GM06990 (cell line): ENCODE measurements at regions not wholly inside any gene's neighbourhood (a gene's known extent, or its start where the extent isn't known, plus 50 kb on each side); places are given as distances from the start of the nearest gene placed in this dataset.

Experiments used
- DNase-seq: peaks from one replicate; pipeline ENCODE4 v3.0.0-alpha.2; 2011; ENCODE audit not compliant: insufficient read length; ENCODE audit errors: extremely low read depth
- H3K27me3 ChIP-seq: replicated peaks from 2 replicates; pipeline ENCODE4 v1.6.0; 2011; ENCODE audit warnings: low read length; ENCODE audit not compliant: control insufficient read depth, insufficient read depth
- H3K36me3 ChIP-seq: 2 replicates; pipeline ENCODE4 v1.5.1; 2011; ENCODE audit warnings: low read length; ENCODE audit not compliant: control insufficient read depth, insufficient read depth
- H3K4me3 ChIP-seq: replicated peaks from 2 replicates; pipeline ENCODE4 v1.5.1; 2011; ENCODE audit warnings: low read depth, mild to moderate bottlenecking, control low read depth, low read length
- TF ChIP-seq, protein P1 (sequence below): IDR thresholded peaks from 2 replicates; pipeline ENCODE4 v1.5.1; 2011; ENCODE audit warnings: low read length, control low read depth, mild to moderate bottlenecking, inconsistent platforms; ENCODE audit not compliant: insufficient read depth, poor library complexity, severe bottlenecking

DNA sequence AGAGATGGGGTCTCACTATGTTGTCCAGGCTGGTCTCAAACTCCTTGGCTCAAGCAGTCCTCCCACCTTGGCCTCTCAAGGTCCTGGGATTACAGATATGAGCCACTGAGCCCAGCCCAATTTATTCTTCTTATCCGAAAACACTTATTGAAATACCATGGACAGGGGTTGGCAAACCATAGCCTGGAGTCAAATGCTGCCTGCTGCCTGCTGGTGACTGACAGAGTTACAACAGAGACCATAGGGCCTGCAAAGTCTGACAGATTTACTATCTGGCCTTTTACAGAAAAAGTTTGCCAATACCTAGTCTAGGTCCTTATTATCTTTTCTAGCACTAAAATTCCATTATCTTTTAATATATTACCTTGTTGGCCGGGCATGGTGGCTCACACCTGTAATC, 87.1 kb upstream of the ZNF281 start:
- H3K4me3 ChIP-seq = no peak overlapping the region
- no peak for DNase-seq
- no peaks in the 10 kb centered on the region for H3K27me3 ChIP-seq
- H3K36me3 ChIP-seq = no peaks in the 10 kb centered on the region
- TF ChIP-seq, protein P1, sequence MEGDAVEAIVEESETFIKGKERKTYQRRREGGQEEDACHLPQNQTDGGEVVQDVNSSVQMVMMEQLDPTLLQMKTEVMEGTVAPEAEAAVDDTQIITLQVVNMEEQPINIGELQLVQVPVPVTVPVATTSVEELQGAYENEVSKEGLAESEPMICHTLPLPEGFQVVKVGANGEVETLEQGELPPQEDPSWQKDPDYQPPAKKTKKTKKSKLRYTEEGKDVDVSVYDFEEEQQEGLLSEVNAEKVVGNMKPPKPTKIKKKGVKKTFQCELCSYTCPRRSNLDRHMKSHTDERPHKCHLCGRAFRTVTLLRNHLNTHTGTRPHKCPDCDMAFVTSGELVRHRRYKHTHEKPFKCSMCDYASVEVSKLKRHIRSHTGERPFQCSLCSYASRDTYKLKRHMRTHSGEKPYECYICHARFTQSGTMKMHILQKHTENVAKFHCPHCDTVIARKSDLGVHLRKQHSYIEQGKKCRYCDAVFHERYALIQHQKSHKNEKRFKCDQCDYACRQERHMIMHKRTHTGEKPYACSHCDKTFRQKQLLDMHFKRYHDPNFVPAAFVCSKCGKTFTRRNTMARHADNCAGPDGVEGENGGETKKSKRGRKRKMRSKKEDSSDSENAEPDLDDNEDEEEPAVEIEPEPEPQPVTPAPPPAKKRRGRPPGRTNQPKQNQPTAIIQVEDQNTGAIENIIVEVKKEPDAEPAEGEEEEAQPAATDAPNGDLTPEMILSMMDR = no peak

DNA sequence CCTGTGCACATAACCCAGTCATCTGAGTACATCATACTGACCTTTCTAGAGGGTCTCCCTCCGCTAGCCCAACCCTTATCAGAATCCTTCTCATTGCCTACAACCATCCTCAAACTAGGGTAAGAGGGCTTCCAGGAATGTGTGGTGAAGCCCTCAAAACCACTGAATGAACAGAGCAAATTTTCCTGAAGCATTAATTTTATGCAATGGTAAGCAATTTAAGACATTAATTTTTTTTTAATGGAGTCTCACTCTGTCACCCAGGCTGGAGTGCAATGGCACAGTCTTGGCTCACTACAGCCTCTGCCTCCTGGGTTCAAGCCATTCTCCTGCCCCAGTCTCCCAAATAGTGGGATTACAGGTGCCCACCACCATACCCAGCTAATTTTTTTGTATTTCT, 86.1 kb upstream of the ZNF281 start:
- no peak overlapping the region for H3K4me3 ChIP-seq
- no peaks in the 10 kb centered on the region for H3K36me3 ChIP-seq
- H3K27me3 ChIP-seq = no peaks in the 10 kb centered on the region
- DNase-seq = no peak
- TF ChIP-seq, protein P1 = no peak

DNA sequence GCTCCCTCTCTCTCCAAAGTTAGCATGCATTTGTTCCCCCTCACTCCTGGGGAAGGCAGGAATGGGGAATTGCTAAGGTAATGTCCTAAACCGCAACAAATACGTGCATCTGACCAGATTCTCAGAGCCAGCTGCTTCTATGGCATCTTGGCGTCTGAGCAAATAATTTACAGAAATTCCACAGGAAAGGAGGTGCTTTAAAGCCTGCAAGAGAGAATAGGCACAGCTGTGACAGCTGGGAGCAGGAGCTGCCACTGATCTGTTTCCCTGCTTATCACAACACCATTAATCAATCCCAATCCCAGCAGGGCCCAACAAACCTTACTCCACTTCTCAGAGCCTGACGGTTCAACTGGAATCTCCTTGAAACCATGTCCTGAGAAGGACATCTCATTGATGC, 83.5 kb upstream of the ZNF281 start:
- DNase-seq = no peak
- H3K36me3 ChIP-seq = no peaks in the 10 kb centered on the region
- H3K4me3 ChIP-seq = no peak overlapping the region
- H3K27me3 ChIP-seq = no peaks in the 10 kb centered on the region
- TF ChIP-seq, protein P1 = no peak

DNA sequence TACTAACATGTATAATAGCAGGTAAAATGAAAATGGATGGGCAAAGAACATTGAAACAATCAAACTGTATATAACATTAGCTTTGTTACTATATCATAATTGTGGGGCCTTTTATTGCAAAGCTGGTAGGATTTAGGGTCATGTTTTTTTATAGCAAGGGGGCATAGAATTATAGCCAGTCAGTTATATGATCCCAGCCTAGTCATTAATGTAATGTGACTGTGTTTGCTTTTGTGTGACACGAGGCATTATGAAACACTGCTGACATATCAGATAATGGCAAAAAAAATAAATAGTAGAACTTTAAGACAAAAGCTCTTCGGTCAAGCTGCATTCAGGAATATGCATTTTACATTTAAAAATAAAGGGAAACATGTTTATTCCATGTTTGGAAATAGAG, 81.3 kb upstream of the ZNF281 start:
- TF ChIP-seq, protein P1 = no peak
- DNase-seq = no peak

DNA sequence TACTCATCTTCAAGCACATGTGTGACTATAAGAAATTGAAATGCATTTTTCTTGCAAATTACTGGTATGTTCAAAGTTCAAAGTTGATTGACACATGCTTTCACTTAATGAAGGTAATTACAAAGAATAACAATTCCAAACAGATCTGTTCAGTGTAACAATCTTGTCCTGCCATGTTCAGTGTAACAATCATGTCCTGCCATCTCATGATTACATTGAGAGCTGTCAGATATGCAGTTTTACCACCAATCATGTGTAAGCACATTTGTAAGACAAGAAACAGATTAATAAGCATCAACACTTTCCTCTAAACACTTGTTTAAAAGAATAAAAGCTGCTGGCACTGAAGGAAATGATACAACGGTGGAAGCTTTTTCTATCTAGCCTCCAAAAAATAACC, 80.3 kb upstream of the ZNF281 start:
- no peak for DNase-seq
- no peak overlapping the region for H3K4me3 ChIP-seq
- TF ChIP-seq, protein P1 = no peak
- no peaks in the 10 kb centered on the region for H3K27me3 ChIP-seq
- H3K36me3 ChIP-seq = no peaks in the 10 kb centered on the region

More for the DNA sequence above, 81.3 kb upstream of the ZNF281 start:
- H3K27me3 ChIP-seq = no peaks in the 10 kb centered on the region
- no peak overlapping the region for H3K4me3 ChIP-seq
- no peaks in the 10 kb centered on the region for H3K36me3 ChIP-seq
